ENCODE measurements at regions not wholly inside any gene's neighbourhood (a gene's known extent, or its start where the extent isn't known, plus 50 kb on each side); places are given as distances from the start of the nearest gene placed in this dataset.

GRCh38 chr12:61880186-61880585 is 380.0 kb upstream of the USP15 start:
- DNase-seq (ENCODE audit: low spot score) = no peak

- peak; percentile 51 for DNase-seq (ENCODE audit: low spot score)
Observed at GRCh38 chr12:61891632-61892031, 368.6 kb upstream of the USP15 start.

GRCh38 chr12:61894168-61894567 is 366.0 kb upstream of the USP15 start:
- no peak for DNase-seq (ENCODE audit: low spot score)

GRCh38 chr12:61896436-61896835 is 363.8 kb upstream of the USP15 start:
- no peak for DNase-seq (ENCODE audit: low spot score)

GRCh38 chr12:61902403-61902802 is 357.8 kb upstream of the USP15 start:
- DNase-seq (ENCODE audit: low spot score) = no peak

GRCh38 chr12:61911113-61911512 is 349.1 kb upstream of the USP15 start:
- no peak for DNase-seq (ENCODE audit: low spot score)

- no peak for DNase-seq (ENCODE audit: low spot score)
Observed at GRCh38 chr12:61915420-61915819, 344.8 kb upstream of the USP15 start.

- no peak for DNase-seq (ENCODE audit: low spot score)
Observed at GRCh38 chr12:61916831-61917230, 343.4 kb upstream of the USP15 start.

- DNase-seq (ENCODE audit: low spot score) = no peak
Observed at GRCh38 chr12:61919686-61920085, 340.5 kb upstream of the USP15 start.

GRCh38 chr12:61920230-61920629 is 340.0 kb upstream of the USP15 start:
- DNase-seq (ENCODE audit: low spot score) = no peak

GRCh38 chr12:61923152-61923551 is 337.1 kb upstream of the USP15 start:
- no peak for DNase-seq (ENCODE audit: low spot score)

GRCh38 chr12:61934564-61934963 is 325.6 kb upstream of the USP15 start:
- DNase-seq (ENCODE audit: low spot score) = no peak

- DNase-seq (ENCODE audit: low spot score) = no peak
Observed at GRCh38 chr12:61939977-61940376, 320.2 kb upstream of the USP15 start.

- DNase-seq (ENCODE audit: low spot score) = no peak
Observed at GRCh38 chr12:61956545-61956944, 303.7 kb upstream of the USP15 start.

- DNase-seq (ENCODE audit: low spot score) = no peak
Observed at GRCh38 chr12:61974461-61974860, 285.7 kb upstream of the USP15 start.

GRCh38 chr12:61985830-61986229 is 274.4 kb upstream of the USP15 start:
- DNase-seq (ENCODE audit: low spot score) = no peak

GRCh38 chr12:61987173-61987572 is 273.0 kb upstream of the USP15 start:
- DNase-seq (ENCODE audit: low spot score) = no peak

GRCh38 chr12:61991661-61992060 is 268.5 kb upstream of the USP15 start:
- DNase-seq (ENCODE audit: low spot score) = no peak

- peak; percentile 59 for DNase-seq (ENCODE audit: low spot score)
Observed at GRCh38 chr12:61993734-61994345, 266.4 kb upstream of the USP15 start.

GRCh38 chr12:61996717-61997116 is 263.5 kb upstream of the USP15 start:
- no peak for DNase-seq (ENCODE audit: low spot score)

GRCh38 chr12:61998791-61999190 is 261.4 kb upstream of the USP15 start:
- DNase-seq (ENCODE audit: low spot score) = no peak

GRCh38 chr12:61999311-61999710 is 260.9 kb upstream of the USP15 start:
- DNase-seq (ENCODE audit: low spot score) = no peak

GRCh38 chr12:62001424-62001823 is 258.8 kb upstream of the USP15 start:
- DNase-seq (ENCODE audit: low spot score) = no peak

GRCh38 chr12:62003226-62003625 is 257.0 kb upstream of the USP15 start:
- no peak for DNase-seq (ENCODE audit: low spot score)

All from H4 (cell line).